Fibroblast of gingiva (primary cell): ENCODE measurements at regions not wholly inside any gene's neighbourhood (a gene's known extent, or its start where the extent isn't known, plus 50 kb on each side); places are given as distances from the start of the nearest gene placed in this dataset.
"Not testable (repeated sequence)": the region's sequence is repeated elsewhere in the genome, so short reads cannot be mapped to it uniquely, and the experiment has no call there.

Experiments
- DNase-seq: peaks from one replicate; pipeline ENCODE4 v3.0.0-alpha.2; 2011; ENCODE audit warnings: low read depth

GRCh38 chr2:12455661-12456060 lies 261.1 kb upstream of the TRIB2 start:
- peak; percentile 77 for DNase-seq

GRCh38 chr2:12456293-12457106 lies 260.2 kb upstream of the TRIB2 start:
- DNase-seq: peak; percentile 99

GRCh38 chr2:12457831-12458230 lies 258.9 kb upstream of the TRIB2 start:
- DNase-seq: no peak

- no peak for DNase-seq
Measured at GRCh38 chr2:12463189-12463588, 253.5 kb upstream of the TRIB2 start.

GRCh38 chr2:12465631-12466135 lies 251.1 kb upstream of the TRIB2 start:
- DNase-seq: no peak

GRCh38 chr2:12467303-12467702 lies 249.4 kb upstream of the TRIB2 start:
- no peak for DNase-seq

GRCh38 chr2:12469141-12469561 lies 247.6 kb upstream of the TRIB2 start:
- peak; percentile 98 for DNase-seq

- DNase-seq: not testable (repeated sequence)
Measured at GRCh38 chr2:12472265-12472664, 244.5 kb upstream of the TRIB2 start.

GRCh38 chr2:12478151-12479064 lies 238.3 kb upstream of the TRIB2 start:
- peak; percentile 27 for DNase-seq

GRCh38 chr2:12479065-12479601 lies 237.6 kb upstream of the TRIB2 start:
- DNase-seq: peak; percentile 59

GRCh38 chr2:12484536-12485115 lies 232.1 kb upstream of the TRIB2 start:
- DNase-seq: no peak

GRCh38 chr2:12486205-12487118 lies 230.3 kb upstream of the TRIB2 start:
- no peak for DNase-seq

- no peak for DNase-seq
Measured at GRCh38 chr2:12487253-12488004, 229.3 kb upstream of the TRIB2 start.

- no peak for DNase-seq
Measured at GRCh38 chr2:12488352-12489318, 228.1 kb upstream of the TRIB2 start.

GRCh38 chr2:12490641-12491040 lies 226.1 kb upstream of the TRIB2 start:
- DNase-seq: no peak

GRCh38 chr2:12492360-12492759 lies 224.4 kb upstream of the TRIB2 start:
- DNase-seq: not testable (repeated sequence)

- DNase-seq: no peak
Measured at GRCh38 chr2:12493031-12493513, 223.7 kb upstream of the TRIB2 start.

- no peak for DNase-seq
Measured at GRCh38 chr2:12495247-12495868, 221.4 kb upstream of the TRIB2 start.
